ENCODE measurements at regions not wholly inside any gene's neighbourhood (a gene's known extent, or its start where the extent isn't known, plus 50 kb on each side); places are given as distances from the start of the nearest gene placed in this dataset.

DNA sequence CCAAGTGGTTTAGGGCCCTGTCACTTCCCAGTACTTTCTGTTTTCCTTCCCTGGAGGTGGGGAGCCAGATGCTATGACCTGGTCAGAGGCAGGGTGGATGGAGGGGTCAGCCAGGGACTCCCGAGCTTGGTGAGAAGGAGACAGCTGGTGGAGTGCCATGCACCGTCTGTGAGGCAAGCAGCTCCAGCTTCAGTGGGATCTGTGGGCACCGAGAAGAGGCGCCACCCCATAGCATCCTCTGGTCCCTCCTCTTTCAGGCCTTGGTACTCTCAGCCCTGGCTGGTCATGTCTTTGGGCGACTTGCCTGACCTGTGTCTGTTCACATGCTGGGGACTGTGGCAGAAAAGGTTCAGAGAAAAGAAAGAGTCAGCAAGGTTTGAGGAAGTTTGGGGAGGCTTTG is 299.3 kb upstream of the N4BP1 start:
- no peak for DNase-seq
- intact Hi-C loops (cut with DNase I), result no loop called here

- DNase-seq, result no peak
Observed at GRCh38 chr16:48907906-48908634, 298.1 kb upstream of the N4BP1 start.

GRCh38 chr16:48905632-48906505 is 295.9 kb upstream of the N4BP1 start:
- DNase-seq, result no peak
- intact Hi-C loops (cut with DNase I), result no loop called here

More at GRCh38 chr16:48907906-48908634, 298.1 kb upstream of the N4BP1 start:
- intact Hi-C loops (cut with DNase I), result no loop called here

- intact Hi-C loops (cut with DNase I), result no loop called here
- no peak for DNase-seq
Observed at GRCh38 chr16:48904333-48904732, 294.4 kb upstream of the N4BP1 start.

DNA sequence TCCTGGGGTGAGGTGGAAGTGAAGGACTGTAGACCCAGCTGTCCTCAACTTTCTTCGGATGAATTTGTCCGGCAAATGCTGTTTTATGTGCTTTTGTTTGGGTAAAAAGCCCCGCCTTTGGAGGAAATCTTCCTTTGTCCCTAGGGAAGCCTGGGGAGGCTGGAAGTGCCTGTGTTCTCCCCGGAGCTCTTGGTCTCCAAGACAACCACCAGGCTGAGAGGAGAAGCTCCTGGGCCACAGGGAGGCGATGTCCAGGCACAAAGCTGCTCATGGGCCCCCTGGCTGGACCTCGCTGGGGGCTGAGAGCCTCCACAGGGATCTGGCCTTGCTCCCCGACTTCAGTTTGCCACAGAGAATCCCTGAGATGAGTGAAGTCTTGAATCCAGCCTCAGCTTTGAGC is 293.1 kb upstream of the N4BP1 start:
- DNase-seq, result no peak
- intact Hi-C loops (cut with DNase I), result no loop called here

DNA sequence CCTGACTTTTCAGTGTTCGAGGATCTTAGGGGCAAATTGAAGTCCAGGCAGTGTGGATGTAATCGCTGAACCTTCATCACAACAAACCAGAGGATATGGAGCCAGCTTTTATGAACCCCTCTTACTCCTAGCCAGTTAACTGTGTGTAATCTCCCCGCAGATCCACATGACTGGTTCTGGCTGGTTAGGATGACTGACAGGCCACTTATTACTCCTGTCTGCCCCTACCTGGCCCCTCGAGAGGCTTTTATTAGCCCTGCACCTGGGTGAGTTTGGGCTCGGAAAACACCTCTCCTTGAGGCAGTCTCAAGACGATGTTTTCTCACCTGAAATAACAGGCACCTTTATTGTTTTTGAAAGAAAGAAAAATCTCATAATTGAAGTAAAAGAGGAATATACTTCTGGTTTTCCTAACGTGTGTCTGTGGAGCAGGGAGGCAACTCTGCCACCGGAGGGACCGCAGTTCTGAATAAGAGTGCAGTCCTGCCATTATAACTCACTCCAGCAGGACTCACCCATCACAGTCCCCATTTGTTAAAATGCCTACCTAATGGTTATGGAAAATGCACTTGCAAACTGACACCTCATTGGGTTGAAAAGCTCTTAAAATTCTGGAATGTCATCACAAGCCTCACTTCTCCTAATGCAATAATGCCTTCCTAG is 291.9 kb upstream of the N4BP1 start:
- intact Hi-C loops (cut with DNase I), result no loop called here
- DNase-seq, result no peak

DNA sequence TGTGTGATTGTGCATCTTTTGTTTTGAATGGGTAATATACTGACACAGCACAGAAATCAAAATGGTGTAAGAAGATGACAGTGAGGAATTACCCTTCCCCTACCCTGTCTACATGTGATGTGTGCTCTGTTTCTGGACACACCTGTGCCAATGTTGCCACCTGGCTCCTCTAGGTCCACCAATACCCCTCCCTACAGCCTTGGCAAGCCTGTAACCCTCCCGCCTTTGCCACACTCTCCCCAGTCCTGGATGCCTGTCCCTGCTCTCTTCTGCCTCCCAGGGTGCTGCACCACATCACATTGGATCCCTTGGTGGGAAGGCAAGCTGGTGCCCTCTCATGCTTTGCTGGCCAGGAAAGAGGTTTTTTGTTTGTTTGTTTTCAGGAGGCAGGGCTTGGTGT is 289.5 kb upstream of the N4BP1 start:
- intact Hi-C loops (cut with DNase I), result no loop called here
- DNase-seq, result no peak

DNA sequence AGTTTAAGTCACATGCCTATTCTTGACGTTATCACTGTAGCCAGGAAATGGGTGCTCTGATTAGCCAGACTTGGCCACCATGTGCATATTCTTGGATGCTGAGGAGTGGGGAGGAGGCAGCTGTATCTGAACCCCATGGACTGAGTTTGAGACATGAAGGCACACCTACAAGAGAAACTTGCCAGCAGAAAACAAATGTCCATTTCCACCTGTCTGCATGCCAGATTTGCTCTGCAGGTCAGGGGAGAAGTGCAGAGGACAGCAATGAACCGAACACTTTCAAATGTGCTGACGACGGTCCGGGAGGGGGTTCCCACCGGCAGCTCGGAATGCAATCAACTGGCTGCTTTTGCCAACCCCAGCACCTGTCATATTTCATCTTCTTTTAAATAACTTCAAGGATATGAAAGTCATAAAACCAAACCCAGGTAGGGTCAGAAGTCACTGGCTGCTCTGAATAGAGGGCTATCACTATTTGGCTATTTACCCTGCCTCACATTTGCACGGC is 287.8 kb upstream of the N4BP1 start:
- no peak for DNase-seq

DNA sequence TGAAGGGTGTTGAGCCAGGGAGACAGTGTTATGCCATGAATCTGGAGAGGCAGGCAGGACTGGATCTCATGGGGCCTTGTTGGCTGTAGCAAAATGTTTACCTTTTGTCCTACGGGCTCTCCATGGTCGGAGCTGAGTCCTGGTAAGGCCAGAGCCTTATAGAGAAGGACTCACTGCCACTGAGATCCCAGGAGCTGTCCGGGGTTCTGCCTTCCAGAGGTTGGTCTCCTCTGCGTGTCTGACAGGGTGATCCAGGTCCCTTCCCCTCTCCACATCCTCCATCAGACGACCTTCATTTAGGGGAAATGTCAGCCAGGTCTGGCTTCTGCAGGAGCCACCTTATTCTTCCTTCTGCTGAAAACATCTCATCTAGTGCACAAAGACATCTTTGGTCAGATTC is 285.2 kb upstream of the N4BP1 start:
- no peak for DNase-seq
- intact Hi-C loops (cut with DNase I), result no loop called here

More for the DNA sequence above, 287.8 kb upstream of the N4BP1 start:
- intact Hi-C loops (cut with DNase I), result no loop called here

GRCh38 chr16:48892893-48893292 is 282.9 kb upstream of the N4BP1 start:
- intact Hi-C loops (cut with DNase I), result no loop called here

DNA sequence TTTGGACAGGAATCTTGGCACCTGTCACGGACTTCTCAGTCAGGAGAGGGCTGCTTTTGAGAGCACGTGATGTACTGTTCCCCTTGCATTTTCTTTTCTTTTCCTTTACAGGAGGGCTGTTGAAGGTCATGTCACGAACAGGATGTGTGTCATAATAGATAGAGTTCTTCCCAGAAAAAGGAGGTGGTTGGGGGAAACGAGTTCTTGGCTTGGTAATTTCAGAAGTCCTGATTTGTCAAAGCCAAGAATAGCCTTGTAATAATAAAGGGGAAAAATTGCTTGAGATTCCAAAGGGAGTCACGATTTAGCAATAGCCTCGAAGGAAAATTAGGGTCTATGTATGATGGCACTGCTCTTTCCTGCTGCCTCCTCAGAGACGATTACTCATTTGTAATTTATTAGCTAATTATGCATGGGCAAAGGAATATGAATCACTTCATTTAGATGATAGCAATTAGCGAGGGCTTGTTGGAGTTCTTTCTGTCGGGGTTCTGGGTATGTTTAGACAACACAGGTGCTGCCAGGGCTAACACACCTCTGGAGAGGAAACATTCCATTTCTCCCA is 277.7 kb upstream of the N4BP1 start:
- intact Hi-C loops (cut with DNase I), result no loop called here
- no peak for DNase-seq

More at GRCh38 chr16:48892893-48893292, 282.9 kb upstream of the N4BP1 start:
- DNase-seq, result no peak

- intact Hi-C loops (cut with DNase I), result no loop called here
- DNase-seq, result peak in 2 of 10 donors; percentile 68 to 73
Observed at GRCh38 chr16:48885471-48885870, 275.5 kb upstream of the N4BP1 start.

DNA sequence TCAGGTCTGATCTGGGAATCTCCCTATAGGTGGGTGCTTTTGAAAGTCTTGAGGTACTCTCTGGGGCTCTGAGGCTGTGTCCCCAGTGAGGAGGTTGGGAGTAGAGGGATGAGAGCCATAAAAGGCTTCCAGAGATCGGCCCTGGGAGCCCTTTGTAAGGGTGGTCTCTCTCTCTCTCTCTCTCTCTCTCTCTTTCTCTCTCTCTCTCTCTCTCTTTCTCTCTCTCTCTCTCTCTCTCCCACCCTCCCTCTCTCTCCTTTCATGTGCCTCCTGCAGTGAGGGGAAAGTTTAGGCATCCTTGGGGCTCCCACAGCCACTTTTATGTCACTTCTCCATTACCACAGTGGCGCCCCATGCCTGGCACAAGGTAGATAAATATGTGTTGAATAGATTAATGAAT is 271.3 kb upstream of the N4BP1 start:
- DNase-seq, result no peak
- intact Hi-C loops (cut with DNase I), result no loop called here

- intact Hi-C loops (cut with DNase I), result no loop called here
- DNase-seq, result no peak
Observed at GRCh38 chr16:48879223-48880122, 269.5 kb upstream of the N4BP1 start.

GRCh38 chr16:48877946-48878345 is 268.0 kb upstream of the N4BP1 start:
- intact Hi-C loops (cut with DNase I), result no loop called here
- no peak for DNase-seq

DNA sequence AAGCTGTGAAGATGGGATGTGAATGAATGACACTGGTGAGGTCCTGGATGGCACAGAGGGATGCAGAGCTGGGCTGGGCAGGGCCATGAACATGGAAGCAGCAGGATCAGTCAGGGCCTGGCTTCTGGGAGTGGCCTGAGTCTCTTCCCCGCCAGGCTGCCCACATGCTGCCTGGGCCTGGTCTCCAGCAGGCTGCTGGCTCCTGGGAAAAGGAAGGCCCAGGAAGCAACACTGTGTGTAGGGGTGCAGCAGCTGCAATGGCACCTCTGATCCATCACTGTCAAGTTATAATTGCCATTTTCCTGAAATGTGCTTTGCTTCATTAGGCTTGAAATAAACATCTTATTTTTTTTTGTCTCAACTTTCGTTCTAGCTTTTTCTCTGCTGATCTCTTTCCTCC is 260.2 kb upstream of the N4BP1 start:
- DNase-seq, result no peak
- intact Hi-C loops (cut with DNase I), result no loop called here

DNA sequence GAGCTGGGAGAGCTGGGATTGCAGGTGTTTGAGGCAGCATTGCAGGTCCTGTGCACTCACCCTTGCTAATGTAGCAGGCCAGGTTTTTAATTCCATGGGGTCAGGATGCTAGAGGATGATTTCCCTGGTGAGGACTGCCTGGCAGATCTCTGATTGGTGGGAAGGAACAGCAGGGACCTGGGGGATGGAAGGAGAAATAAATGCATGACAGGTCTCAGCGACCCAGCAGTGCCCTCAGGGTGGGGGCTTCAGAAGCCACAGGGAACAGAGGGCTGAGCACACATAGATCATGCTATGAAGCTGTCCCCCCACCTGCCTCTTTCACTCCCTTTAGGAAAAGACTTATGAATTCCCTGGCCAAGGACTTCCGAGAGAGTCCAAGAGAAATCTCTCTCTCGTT is 255.5 kb upstream of the N4BP1 start:
- intact Hi-C loops (cut with DNase I), result no loop called here
- no peak for DNase-seq

DNA sequence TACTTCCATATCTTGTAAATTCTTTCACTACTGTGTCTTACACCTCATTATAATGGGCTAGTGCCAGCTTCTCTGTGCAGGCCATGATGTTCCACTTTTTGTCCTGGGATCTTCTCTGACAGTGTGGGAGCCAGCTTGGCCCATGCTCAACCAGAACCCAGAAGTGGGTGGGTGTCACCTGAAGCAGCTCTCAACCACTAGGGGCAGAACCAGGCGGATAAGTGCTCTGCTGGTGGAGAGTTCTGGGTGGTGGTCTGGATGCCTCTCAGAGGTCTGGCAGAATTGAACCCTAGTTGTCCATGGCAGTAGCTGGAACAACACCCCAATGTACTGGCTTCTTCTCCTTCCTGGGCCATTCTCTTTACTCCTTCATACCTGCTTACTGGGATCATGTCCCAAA is 254.1 kb upstream of the N4BP1 start:
- no peak for DNase-seq
- intact Hi-C loops (cut with DNase I), result no loop called here

- intact Hi-C loops (cut with DNase I), result no loop called here
- DNase-seq, result no peak
Observed at GRCh38 chr16:48862087-48862532, 252.1 kb upstream of the N4BP1 start.

GRCh38 chr16:48860341-48860740 is 250.4 kb upstream of the N4BP1 start:
- intact Hi-C loops (cut with DNase I), result no loop called here

More at GRCh38 chr16:48860341-48860740, 250.4 kb upstream of the N4BP1 start:
- no peak for DNase-seq
